ENCODE measurements at regions not wholly inside any gene's neighbourhood (a gene's known extent, or its start where the extent isn't known, plus 50 kb on each side); places are given as distances from the start of the nearest gene placed in this dataset.

DNA sequence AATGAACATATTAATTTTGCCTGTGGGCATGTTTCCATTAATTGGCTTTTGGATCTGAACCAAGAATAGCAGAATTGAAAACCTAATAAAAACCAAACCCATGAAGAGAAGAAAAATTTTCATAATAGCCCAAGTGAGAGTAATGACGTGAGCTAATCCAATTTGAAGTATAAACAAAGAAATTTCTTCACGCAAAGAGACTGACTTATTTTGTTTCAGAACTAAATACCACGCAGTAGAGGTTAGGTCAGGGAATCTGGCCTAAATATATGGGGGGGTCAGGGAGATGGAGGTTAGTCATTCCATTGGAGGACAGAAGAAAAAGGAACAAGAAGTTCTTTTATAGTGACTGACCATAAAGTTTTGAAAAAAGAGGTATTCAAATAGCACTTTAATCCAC, 94.1 kb upstream of the CYP1B1 start:
- H3K4me3 ChIP-seq (ENCODE audit: low read length): no peak overlapping the region
- H3K27me3 ChIP-seq (ENCODE audit: insufficient read depth, low read length): peaks cover 6% of the 10 kb centered on the region
- H3K4me1 ChIP-seq (ENCODE audit: insufficient read depth, low read length): peaks cover 37% of the 10 kb centered on the region
- H3K9me3 ChIP-seq (ENCODE audit: low read depth, low read length): no peaks in the 10 kb centered on the region

DNA sequence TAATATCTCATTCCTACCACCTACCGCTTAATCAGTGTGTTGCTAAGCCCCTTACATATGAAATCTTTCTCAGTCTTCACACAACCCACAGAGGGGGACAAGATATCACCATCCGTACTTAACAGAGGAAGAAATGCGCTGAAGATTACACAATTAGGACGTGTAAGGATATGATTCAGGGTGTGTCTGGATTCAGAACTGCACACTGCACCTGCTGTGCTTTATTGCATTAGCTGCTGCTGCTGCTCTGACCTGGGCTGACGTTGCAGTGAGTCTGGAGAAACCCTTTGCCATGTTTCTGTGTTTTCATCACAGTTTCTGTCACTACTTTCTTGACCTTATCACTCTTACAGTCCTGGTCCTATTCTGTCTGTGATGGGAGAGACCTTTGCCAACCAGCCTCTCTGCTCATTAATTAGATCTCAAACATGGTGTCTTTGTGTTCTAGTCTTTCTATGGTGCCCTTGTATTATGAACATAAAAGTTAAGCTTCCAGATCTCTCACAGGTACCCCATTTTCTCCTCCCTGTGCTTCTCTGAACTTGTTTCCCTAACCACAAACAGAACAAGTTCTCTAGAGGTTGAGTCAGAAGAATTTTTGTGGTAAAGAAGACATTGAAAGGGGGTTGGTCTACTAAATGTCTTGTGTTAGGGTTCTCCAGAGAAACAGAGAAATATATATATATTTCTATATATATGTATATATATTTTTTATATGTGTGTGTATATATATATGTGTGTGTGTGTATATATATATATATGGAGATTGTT, 92.9 kb upstream of the CYP1B1 start:
- Histone ChIP-seq H3K9me3 (ENCODE audit: low read depth, low read length) (no peaks in the 10 kb centered on the region), H3K4me1 (ENCODE audit: insufficient read depth, low read length) (peaks cover 25% of the 10 kb centered on the region), H3K27me3 (ENCODE audit: insufficient read depth, low read length) (peaks cover 6% of the 10 kb centered on the region), H3K4me3 (ENCODE audit: low read length) (no peak overlapping the region)

DNA sequence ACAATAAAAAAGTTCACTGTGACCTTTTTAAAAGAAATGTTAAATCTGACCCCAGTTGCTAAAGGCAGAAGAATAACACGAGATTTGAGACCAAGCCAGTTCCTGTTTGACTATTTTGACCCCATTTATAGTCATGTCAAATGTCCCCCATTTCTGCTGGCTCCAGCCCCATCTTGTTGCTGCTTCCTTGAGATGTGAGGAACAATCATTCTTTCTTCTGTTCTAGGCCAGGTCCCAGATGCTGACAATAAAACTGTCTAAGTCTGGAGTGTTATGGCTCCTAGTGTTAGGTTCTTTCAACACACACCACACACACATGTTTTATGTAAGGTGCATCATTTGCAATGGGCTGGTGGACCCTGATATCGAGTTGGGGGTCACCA, 92.0 kb upstream of the CYP1B1 start:
- Histone ChIP-seq H3K4me1 (ENCODE audit: insufficient read depth, low read length) (peaks cover 19% of the 10 kb centered on the region), H3K9me3 (ENCODE audit: low read depth, low read length) (no peaks in the 10 kb centered on the region), H3K4me3 (ENCODE audit: low read length) (no peak overlapping the region), H3K27me3 (ENCODE audit: insufficient read depth, low read length) (peaks cover 6% of the 10 kb centered on the region)

DNA sequence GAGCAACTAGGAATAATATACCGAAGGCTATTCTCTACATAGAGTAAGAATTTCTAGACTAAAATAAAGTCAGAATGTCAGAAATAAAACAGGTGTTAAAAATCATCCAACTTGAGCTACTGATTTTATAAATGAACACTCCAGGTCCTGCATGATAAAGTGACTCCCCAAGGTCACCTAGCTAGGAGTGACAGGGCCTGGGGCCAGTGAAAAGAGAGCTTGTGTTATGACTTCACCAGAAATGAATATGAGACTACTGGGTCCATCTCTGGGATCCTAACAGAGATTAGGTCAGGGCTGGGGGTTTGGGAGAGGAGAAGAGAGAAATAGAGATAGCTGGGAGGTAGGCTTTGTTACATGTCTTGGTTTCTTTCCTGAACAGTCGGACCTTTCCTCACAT, 89.7 kb upstream of the CYP1B1 start:
- Histone ChIP-seq H3K9me3 (ENCODE audit: low read depth, low read length) (no peaks in the 10 kb centered on the region), H3K4me3 (ENCODE audit: low read length) (no peak overlapping the region), H3K4me1 (ENCODE audit: insufficient read depth, low read length) (peaks cover 14% of the 10 kb centered on the region), H3K27me3 (ENCODE audit: insufficient read depth, low read length) (peaks cover 6% of the 10 kb centered on the region)

DNA sequence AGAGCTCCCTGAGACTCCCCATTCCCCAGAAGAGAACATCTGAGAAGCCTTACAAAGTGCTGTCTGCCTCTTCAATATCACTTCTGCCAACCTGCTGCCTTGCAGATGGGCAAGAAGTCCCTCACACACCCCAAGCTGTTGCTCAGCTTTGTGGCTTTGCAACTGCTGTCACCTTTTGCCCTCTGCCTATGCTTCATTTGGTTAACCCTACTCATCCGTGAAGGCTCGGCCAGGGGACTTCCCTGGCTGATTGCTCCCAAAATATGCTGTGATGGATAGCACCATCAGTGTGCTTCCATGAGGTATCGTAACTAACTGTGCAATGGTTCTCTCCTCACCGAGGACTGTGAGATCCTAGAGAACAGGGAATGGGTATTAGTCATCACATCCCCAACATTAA, 88.9 kb upstream of the CYP1B1 start:
- Histone ChIP-seq H3K4me1 (ENCODE audit: insufficient read depth, low read length) (peaks cover 14% of the 10 kb centered on the region), H3K4me3 (ENCODE audit: low read length) (no peak overlapping the region), H3K9me3 (ENCODE audit: low read depth, low read length) (no peaks in the 10 kb centered on the region), H3K27me3 (ENCODE audit: insufficient read depth, low read length) (peaks cover 6% of the 10 kb centered on the region)

DNA sequence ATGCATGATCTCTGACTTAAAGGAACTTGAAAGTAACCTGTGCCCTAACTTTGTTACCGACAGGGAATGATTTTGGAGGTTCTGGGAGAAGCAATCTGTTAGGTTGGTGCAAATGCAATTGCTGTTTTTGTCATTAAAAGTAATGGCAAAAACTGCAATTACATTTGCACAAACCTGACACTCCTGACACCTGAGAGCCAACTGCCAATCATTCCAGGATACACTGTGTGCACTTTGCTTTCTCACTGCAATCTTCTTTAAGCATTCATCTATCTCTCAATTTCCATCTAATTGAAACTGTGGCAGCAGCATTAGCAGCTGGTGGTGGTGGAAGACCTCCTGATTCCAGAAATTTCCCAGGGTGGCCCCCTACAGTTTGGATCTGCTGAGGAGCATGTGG, 87.6 kb upstream of the CYP1B1 start:
- no peaks in the 10 kb centered on the region for H3K27me3 ChIP-seq (ENCODE audit: insufficient read depth, low read length)
- H3K4me1 ChIP-seq (ENCODE audit: insufficient read depth, low read length): peaks cover 3% of the 10 kb centered on the region
- H3K9me3 ChIP-seq (ENCODE audit: low read depth, low read length): no peaks in the 10 kb centered on the region
- H3K4me3 ChIP-seq (ENCODE audit: low read length): no peak overlapping the region

DNA sequence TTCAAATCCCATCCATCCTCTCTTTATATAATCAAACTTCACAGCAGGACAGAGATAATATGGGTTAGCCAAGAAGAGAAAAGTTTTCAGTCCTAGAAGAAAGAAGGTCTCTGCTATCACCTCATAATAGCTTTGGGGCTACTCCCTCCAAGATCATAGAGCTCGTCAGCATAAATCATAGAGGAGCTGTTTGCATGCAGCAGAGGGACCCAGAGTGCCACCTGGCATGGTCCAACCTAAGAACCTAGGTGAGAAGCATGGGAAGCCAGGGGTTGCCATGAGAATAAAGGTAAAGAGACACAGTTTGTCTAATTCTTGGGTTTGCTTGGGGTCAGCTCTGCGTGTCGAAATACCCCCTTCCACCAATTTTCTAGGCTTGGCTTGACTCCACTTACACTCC, 87.1 kb upstream of the CYP1B1 start:
- Histone ChIP-seq H3K4me3 (ENCODE audit: low read length) (no peak overlapping the region), H3K27me3 (ENCODE audit: insufficient read depth, low read length) (no peaks in the 10 kb centered on the region), H3K9me3 (ENCODE audit: low read depth, low read length) (no peaks in the 10 kb centered on the region), H3K4me1 (ENCODE audit: insufficient read depth, low read length) (no peaks in the 10 kb centered on the region)

DNA sequence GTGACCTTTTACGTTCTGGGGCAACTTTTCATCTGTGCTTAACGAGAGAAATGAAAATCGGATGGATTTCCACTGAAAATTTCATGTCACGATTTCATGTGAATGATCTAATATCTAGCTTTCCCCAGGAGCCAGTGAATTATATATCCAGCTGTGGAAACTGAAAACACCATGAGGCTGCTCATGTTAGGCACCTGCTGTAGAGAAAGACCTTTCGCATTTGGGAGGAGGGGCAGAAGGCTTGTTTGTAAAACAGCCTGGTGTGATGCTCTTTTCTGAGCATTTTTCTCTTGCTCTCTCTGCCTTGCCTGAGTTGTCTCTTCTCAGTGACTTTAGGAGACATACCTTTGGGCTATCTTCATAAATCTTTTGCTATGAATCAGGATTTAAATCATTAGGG, 84.6 kb upstream of the CYP1B1 start:
- no peaks in the 10 kb centered on the region for H3K9me3 ChIP-seq (ENCODE audit: low read depth, low read length)
- H3K4me1 ChIP-seq (ENCODE audit: insufficient read depth, low read length): no peaks in the 10 kb centered on the region
- H3K27me3 ChIP-seq (ENCODE audit: insufficient read depth, low read length): no peaks in the 10 kb centered on the region
- no peak overlapping the region for H3K4me3 ChIP-seq (ENCODE audit: low read length)

DNA sequence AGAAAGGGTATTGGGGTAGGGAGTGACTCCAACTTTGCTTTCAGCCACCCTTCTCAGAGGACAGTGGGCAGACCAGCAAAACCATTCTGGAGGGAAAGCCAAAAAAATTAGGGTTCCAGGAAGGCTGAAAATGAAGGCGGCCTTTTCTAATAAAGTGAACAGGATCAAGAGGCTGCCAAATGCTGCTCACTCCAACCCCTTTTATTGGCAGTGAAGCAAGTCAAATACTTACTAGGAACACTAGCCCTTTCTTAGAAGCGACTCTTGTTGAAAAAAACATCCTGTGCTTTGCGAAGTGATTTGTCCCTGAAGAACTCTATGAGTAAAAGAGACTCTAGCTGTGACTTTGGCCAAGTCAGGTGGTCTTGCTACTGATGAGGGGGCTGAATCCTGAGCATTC, 83.6 kb upstream of the CYP1B1 start:
- Histone ChIP-seq H3K4me3 (ENCODE audit: low read length) (no peak overlapping the region), H3K9me3 (ENCODE audit: low read depth, low read length) (no peaks in the 10 kb centered on the region), H3K27me3 (ENCODE audit: insufficient read depth, low read length) (no peaks in the 10 kb centered on the region), H3K4me1 (ENCODE audit: insufficient read depth, low read length) (no peaks in the 10 kb centered on the region)

DNA sequence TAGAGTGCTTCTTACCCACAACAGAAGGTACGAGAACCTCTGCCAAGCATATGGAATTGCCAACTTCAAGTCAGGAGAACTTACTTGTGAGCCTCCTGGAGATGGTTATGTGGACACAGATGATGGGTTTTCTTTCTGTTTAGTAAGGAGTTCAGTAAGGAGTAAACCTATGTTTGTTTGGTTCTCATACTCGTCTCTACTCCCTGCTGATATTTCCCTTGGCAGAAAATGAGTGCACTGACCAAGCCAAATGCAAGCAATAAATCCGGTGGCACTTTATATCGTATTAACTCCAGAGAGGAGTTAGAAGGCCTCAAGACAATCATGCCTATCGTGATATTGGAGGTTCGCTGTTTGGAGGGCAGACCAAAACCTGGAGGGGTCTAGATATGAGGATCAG, 83.2 kb upstream of the CYP1B1 start:
- Histone ChIP-seq H3K4me3 (ENCODE audit: low read length) (no peak overlapping the region), H3K4me1 (ENCODE audit: insufficient read depth, low read length) (no peaks in the 10 kb centered on the region), H3K9me3 (ENCODE audit: low read depth, low read length) (no peaks in the 10 kb centered on the region), H3K27me3 (ENCODE audit: insufficient read depth, low read length) (no peaks in the 10 kb centered on the region)

DNA sequence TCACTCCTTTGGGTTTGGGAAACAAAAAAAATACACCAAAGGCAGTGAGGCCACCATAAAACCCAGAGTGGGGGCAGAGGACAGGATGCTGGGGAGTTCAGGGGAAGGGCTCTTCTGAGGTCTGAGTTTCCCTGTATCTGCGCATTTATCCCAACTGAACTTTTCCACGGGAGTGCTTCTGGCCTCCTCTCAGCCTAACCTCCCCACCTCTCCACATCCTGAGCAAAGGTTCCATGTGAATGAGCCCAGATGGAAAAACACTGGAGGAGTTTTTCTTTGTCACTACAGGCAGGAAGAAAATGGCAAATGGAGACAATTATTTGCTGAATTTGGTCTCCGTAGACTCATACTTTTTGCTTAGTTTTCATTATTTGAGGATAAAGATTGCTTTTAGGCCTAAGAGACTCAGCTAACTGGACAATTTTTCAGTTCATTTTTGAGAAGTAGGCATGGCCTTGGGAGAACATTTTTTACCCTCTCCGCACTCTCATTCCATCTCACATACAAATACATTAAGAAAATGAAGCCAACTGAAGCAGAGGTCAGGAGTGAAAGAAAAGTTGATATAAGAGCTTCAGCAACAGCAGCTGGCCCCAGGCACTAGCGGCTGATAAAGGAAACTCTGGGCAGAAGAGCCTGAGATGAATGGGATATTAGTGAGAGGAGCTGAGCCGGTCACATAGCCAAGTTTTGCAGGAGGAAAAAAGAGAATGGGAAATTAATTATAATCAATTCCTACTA, 82.6 kb upstream of the CYP1B1 start:
- no peak overlapping the region for H3K4me3 ChIP-seq (ENCODE audit: low read length)
- no peaks in the 10 kb centered on the region for H3K27me3 ChIP-seq (ENCODE audit: insufficient read depth, low read length)
- H3K4me1 ChIP-seq (ENCODE audit: insufficient read depth, low read length): peaks cover 2% of the 10 kb centered on the region
- H3K9me3 ChIP-seq (ENCODE audit: low read depth, low read length): no peaks in the 10 kb centered on the region

DNA sequence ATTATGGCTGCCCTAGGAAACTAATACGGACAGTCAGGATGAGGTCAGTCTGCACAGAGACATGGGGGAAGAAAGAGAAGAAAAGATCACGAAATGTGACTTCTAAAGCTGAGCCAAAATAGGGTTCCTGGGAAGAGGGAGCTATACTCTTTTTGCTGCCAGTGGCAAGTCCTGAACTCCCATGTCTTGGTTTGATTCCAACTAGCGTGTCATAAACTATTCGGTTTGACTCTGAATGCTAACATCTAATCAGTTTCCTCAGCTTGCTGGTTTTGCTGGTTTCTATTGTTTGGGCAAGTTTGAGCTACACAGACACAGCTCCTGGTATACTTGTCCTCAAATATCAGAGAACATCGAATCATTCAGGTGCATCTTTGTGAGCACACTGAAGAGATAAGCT, 80.5 kb upstream of the CYP1B1 start:
- Histone ChIP-seq H3K27me3 (ENCODE audit: insufficient read depth, low read length) (no peaks in the 10 kb centered on the region), H3K4me3 (ENCODE audit: low read length) (no peak overlapping the region), H3K4me1 (ENCODE audit: insufficient read depth, low read length) (peaks cover 11% of the 10 kb centered on the region), H3K9me3 (ENCODE audit: low read depth, low read length) (no peaks in the 10 kb centered on the region)

DNA sequence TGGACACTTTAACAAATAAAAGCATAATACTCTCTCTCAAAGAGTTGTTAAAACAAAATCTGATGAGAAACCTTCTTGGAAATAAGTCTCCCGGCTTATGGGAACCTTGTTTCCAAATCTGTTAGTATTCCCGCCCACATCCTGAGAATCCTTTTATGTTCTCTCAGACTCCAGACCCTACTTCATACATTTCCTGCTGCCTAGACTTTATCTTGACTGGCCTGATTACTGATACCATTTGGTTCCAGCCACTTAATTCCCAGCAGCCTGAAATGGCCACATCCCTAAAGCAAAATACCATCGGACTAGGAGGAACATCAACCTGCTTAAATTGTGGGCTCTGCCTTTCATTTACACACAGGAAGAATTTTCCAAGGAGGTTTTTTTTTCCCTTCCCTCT, 79.1 kb upstream of the CYP1B1 start:
- Histone ChIP-seq H3K9me3 (ENCODE audit: low read depth, low read length) (no peaks in the 10 kb centered on the region), H3K4me3 (ENCODE audit: low read length) (no peak overlapping the region), H3K27me3 (ENCODE audit: insufficient read depth, low read length) (no peaks in the 10 kb centered on the region), H3K4me1 (ENCODE audit: insufficient read depth, low read length) (peaks cover 11% of the 10 kb centered on the region)

DNA sequence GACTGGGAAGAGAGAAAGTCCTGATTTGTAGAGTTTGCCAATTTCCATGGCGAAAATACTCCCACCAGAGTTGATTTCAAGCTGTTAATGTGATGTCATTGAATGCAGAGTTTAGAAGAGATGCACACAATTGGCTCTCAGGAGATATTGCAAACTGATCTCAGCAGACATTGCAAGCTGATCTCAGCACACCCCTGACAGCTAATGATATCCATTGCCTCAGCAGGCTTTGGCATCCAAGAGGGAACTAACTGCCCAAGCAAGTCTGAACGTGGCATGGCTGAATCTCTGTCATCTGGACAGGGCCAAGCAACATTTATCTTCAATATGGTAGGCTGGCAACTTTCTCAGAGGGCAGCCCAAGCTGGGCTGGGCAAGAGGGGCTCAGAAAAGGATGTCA, 78.4 kb upstream of the CYP1B1 start:
- Histone ChIP-seq H3K4me3 (ENCODE audit: low read length) (no peak overlapping the region), H3K9me3 (ENCODE audit: low read depth, low read length) (no peaks in the 10 kb centered on the region), H3K27me3 (ENCODE audit: insufficient read depth, low read length) (no peaks in the 10 kb centered on the region), H3K4me1 (ENCODE audit: insufficient read depth, low read length) (peaks cover 14% of the 10 kb centered on the region)

DNA sequence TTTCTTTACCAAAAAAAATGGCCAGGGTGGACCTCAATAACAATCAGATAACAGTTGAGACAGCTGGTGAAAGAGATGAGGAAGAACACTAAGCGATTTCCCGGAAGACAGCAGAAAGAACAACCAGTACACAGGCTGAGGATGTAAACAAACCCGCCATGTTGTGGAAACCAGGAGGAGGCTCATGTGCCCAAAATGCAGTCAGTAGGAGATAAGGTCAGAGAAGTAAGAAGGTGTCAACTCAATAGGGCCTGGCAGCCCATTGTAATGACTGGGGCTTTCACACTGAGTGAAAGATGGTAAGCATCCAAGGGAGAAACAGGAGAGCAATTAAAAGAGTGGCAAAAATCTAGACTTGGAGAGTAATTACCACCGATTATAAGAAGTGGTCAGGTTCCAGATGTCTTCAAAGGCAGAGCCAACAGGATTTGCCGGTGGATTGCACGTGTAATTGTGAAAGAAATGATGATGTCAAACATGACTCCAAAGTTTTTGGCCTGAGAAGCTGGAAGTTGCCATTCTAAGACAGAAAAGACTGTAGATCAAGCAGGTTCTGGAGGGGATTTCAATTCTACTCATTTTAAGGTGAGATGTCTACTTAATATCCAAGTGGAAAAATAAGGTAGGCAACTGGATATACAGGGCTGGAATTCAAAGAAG, 77.7 kb upstream of the CYP1B1 start:
- no peaks in the 10 kb centered on the region for H3K27me3 ChIP-seq (ENCODE audit: insufficient read depth, low read length)
- H3K9me3 ChIP-seq (ENCODE audit: low read depth, low read length): no peaks in the 10 kb centered on the region
- no peak overlapping the region for H3K4me3 ChIP-seq (ENCODE audit: low read length)
- peaks cover 22% of the 10 kb centered on the region for H3K4me1 ChIP-seq (ENCODE audit: insufficient read depth, low read length)
